Endothelial cell (in vitro differentiated cells): ENCODE measurements at regions not wholly inside any gene's neighbourhood (a gene's known extent, or its start where the extent isn't known, plus 50 kb on each side); places are given as distances from the start of the nearest gene placed in this dataset.

ENCODE experiments used
- DNase-seq: peaks from one replicate; pipeline ENCODE4 v3.0.0; 2021; ENCODE audit warnings: low spot score
- H3K27ac Mint-ChIP-seq: one replicate; pipeline ENCODE4 v1.8.0; 2021; ENCODE audit warnings: mixed read lengths, inconsistent platforms; ENCODE audit not compliant: unreplicated experiment
- H3K27me3 Mint-ChIP-seq: one replicate; pipeline ENCODE4 v1.8.0; 2021; ENCODE audit warnings: mild to moderate bottlenecking, moderate library complexity, mixed read lengths, inconsistent platforms; ENCODE audit not compliant: unreplicated experiment
- H3K36me3 Mint-ChIP-seq: one replicate; pipeline ENCODE4 v1.8.0; 2021; ENCODE audit warnings: mild to moderate bottlenecking, low read depth, mixed read lengths, inconsistent platforms; ENCODE audit not compliant: unreplicated experiment
- H3K4me1 Mint-ChIP-seq: one replicate; pipeline ENCODE4 v1.8.0; 2021; ENCODE audit warnings: mild to moderate bottlenecking, mixed read lengths, inconsistent platforms; ENCODE audit not compliant: unreplicated experiment
- H3K4me3 Mint-ChIP-seq: one replicate; pipeline ENCODE4 v1.8.0; 2021; ENCODE audit warnings: mild to moderate bottlenecking, mixed read lengths, inconsistent platforms; ENCODE audit not compliant: unreplicated experiment
- H3K9me3 Mint-ChIP-seq: one replicate; pipeline ENCODE4 v1.8.0; 2021; ENCODE audit warnings: mixed read lengths, inconsistent platforms; ENCODE audit not compliant: unreplicated experiment
- CTCF ChIP-seq: fragments of 200-600 bp; sonication (generic); IDR thresholded peaks from one replicate; pipeline ENCODE4 v1.5.0; 2021; ENCODE audit warnings: antibody characterized with exemption; ENCODE audit not compliant: unreplicated experiment

GRCh38 chr2:15681089-15681885, 89.6 kb downstream of the DDX1 start:
- Mint-ChIP-seq H3K4me1 (peaks cover 8% of the 10 kb centered on the region), H3K4me3 (no peak overlapping the region), H3K27ac (no peak overlapping the region), H3K9me3 (no peaks in the 10 kb centered on the region), H3K36me3 (no peaks in the 10 kb centered on the region), H3K27me3 (peaks cover 11% of the 10 kb centered on the region)
- DNase-seq = no peak
- no peak for TF ChIP-seq CTCF

GRCh38 chr2:15682354-15682753, 90.7 kb downstream of the DDX1 start:
- DNase-seq = no peak
- Mint-ChIP-seq H3K36me3 (no peaks in the 10 kb centered on the region), H3K27me3 (peaks cover 11% of the 10 kb centered on the region), H3K9me3 (no peaks in the 10 kb centered on the region), H3K4me1 (peaks cover 8% of the 10 kb centered on the region), H3K4me3 (no peak overlapping the region), H3K27ac (peak overlapping the region; percentile 37)
- no peak for TF ChIP-seq CTCF

GRCh38 chr2:15684161-15685039, 92.7 kb downstream of the DDX1 start:
- Mint-ChIP-seq H3K27ac (no peak overlapping the region), H3K36me3 (no peaks in the 10 kb centered on the region), H3K27me3 (peaks cover 11% of the 10 kb centered on the region), H3K4me3 (no peak overlapping the region), H3K4me1 (peaks cover 8% of the 10 kb centered on the region), H3K9me3 (no peaks in the 10 kb centered on the region)
- no peak for DNase-seq
- no peak for TF ChIP-seq CTCF

- H3K27me3 Mint-ChIP-seq = peaks cover 11% of the 10 kb centered on the region
- no peaks in the 10 kb centered on the region for H3K36me3 Mint-ChIP-seq
- no peak overlapping the region for H3K4me3 Mint-ChIP-seq
- H3K27ac Mint-ChIP-seq = no peak overlapping the region
- no peak for TF ChIP-seq CTCF
- peaks cover 8% of the 10 kb centered on the region for H3K4me1 Mint-ChIP-seq
- H3K9me3 Mint-ChIP-seq = no peaks in the 10 kb centered on the region
- no peak for DNase-seq
These were observed 93.5 kb downstream of the DDX1 start for GRCh38 chr2:15685143-15685542.

GRCh38 chr2:15686643-15687042, 95.0 kb downstream of the DDX1 start:
- no peaks in the 10 kb centered on the region for H3K9me3 Mint-ChIP-seq
- DNase-seq = no peak
- H3K27ac Mint-ChIP-seq = no peak overlapping the region
- peaks cover 16% of the 10 kb centered on the region for H3K27me3 Mint-ChIP-seq
- TF ChIP-seq CTCF = no peak
- peaks cover 8% of the 10 kb centered on the region for H3K4me1 Mint-ChIP-seq
- no peaks in the 10 kb centered on the region for H3K36me3 Mint-ChIP-seq
- H3K4me3 Mint-ChIP-seq = no peak overlapping the region
